Skin epidermis (tissue), 12 donors: ENCODE measurements at regions not wholly inside any gene's neighbourhood (a gene's known extent, or its start where the extent isn't known, plus 50 kb on each side); places are given as distances from the start of the nearest gene placed in this dataset.

Experiments used
- H3K27ac ChIP-seq, 21 experiments: fragments of 200-600 bp; sonication (generic) in 11 of 21; one replicate each; pipeline ENCODE4 v1.5.0; 2020; ENCODE audit warnings: mild to moderate bottlenecking in 3 of 21, inconsistent platforms in 2 of 21, moderate library complexity in 2 of 21
- H3K4me3 ChIP-seq, 7 experiments: fragments of 200-600 bp; sonication (generic) in 2 of 7; one replicate each; pipeline ENCODE4 v1.5.0; 2020; ENCODE audit warnings: inconsistent platforms in 2 of 7, mild to moderate bottlenecking in 2 of 7, moderate library complexity in 1 of 7

DNA sequence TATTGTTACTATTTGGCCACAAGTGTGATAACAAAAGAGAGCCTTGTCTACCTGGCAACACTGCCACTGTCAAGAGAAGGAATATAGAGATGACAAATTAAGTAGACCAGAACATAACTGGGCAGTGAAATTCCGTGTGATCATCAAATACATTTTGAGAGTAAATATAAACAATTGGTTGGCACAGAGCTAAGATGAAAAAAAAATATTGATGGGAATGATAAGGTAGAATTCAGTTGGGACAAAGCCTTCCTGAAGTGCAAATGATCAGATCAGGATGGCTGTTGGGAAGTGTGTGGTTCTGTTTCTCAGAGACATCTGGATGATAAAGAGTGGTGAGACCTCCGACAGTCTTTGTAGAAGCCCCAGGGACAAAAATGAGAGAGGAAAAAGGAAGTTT lies 205.5 kb upstream of the CAMK1G start:
- H3K4me3 ChIP-seq, result no peak overlapping the region
- H3K27ac ChIP-seq, result peak overlapping the region in 1 of 21 experiments; percentile 13

DNA sequence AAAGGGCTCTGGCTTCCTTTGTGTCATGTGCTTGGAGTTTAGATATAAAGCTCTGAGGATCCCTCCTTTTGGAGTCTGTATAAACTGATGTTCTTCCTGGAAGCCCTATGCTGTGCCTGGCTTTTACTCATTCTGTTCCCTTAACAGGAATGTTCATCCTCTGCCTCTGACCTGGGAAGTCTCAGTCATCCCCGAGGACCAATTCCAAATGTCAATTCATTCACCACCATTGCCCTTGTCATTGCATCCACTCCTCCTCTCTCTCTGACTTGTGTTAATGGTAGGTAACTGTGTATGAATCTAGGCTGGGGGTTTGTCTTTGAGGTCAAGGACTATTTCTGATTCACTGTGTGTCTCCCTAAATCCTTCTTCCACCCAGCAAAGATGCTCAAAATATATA lies 204.2 kb upstream of the CAMK1G start:
- Histone ChIP-seq H3K4me3 (no peak overlapping the region), H3K27ac (no peak overlapping the region)

DNA sequence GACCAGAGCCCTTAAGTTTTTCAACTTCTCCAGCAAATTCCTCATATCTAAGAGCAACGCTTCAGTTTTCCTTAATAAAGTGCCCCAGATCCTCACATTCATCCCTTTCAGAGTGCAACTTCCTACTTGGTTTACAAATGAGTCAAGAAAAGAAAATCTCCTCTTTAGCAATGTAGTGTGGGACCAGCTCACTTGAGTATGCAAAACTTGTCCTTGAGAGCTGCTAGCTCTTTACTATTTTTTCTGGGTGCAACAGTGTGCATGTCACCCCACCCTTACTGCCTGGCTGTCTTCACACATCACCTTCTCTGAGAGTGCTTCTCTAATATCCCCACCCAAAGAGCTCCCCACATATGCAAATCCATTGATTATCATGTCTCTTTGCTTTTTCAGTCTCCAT lies 203.1 kb upstream of the CAMK1G start:
- Histone ChIP-seq H3K4me3 (no peak overlapping the region), H3K27ac (no peak overlapping the region)

DNA sequence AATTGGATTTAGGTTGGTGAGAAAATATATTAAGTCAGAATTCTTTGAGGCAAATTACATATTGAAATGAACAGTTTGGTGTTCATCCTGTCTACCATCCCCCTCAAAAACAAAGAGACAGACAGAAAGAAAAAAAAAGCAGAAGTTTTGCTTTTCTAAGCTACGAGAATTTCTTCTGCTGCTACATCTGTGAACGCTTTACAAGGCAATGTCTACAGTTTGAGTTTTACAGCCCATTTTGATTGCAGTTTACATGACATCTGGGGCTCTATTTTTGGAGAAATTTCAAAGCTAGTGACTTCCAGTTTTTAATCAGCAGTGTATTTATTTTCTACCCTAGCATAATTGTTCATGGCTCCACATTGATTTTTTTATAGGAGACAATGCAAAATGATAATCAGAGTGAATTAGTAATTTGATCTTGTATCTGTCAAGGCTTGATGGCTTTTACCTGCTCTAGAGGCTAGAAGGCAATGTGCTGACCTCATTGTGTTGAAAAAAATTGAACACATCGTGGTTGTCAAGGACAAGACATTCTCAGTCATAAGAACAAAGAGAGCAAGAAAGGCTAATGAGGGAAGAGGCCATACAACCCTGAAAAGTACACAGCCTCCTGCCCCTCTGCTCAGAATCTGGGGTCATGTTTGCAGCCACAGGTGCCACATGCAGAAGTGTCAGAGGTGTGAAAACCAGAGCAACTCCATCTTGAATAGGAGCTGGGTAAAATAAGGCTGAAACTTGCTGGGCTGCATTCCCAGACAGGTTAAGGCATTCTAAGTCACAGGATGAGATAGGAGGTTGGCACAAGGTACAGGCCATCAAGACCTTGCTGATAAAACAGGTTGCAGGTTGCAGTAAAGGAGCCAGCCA lies 201.0 kb upstream of the CAMK1G start:
- no peak overlapping the region for H3K4me3 ChIP-seq
- peak overlapping the region in 17 of 21 experiments; percentile 22 to 87 (median 62) for H3K27ac ChIP-seq

DNA sequence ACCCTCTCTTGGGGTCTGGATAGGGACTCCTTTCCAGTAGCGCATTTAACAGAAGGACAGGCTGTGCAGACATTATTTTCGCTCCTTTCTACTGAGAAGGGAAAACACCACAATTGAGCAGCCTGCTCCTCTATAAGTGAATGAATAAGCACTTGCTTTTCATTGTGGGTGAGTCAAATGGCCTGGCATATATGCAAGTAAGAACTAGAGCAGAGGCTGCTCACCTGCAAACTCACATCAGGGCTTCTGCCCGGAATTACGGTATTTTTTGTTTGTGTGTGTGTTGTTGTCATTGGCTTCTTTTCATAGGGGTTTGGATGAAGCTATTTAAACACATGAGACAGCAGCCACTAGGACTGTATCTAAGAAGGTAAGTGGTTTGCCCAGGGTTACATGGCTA lies 200.1 kb upstream of the CAMK1G start:
- Histone ChIP-seq H3K4me3 (no peak overlapping the region), H3K27ac (peak overlapping the region in 18 of 21 experiments; percentile 10 to 87 (median 58))

DNA sequence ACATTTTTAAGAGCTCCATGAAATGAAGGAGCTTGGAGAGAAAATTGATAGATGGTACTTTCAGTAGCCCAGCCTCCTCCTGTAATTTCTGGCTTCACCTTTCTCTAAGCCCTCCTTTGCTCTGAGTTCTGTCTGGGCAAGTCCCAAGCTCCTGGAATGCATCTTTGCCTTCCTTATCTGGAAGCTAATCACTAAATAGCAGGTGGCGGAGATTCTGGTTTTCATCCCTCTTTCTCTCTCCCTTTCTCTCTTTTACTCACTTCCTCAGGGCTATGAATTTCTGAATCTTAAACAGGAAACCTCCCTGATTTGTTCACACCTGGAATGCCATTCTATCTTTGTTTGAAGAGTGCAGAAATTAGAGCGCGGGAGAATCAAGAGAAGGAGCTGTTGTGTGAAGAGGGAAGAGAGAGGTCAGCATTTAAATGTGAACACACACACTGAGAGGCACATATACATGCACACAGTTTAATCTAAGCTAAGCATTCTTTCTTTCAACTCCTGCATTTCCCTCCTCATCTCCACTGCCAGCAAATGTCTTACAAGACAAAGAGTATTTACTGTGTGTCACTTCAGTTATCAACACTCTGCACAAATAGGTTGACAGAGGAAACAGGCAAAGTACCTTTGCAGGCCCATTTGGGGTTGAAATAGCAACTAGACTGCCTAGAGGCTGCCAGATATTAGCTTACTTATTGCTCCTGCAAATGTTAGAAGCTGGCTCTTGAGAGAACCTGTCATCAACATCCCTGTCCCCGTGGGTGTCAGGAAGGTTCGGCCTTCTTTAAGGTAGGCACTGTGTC lies 199.4 kb upstream of the CAMK1G start:
- Histone ChIP-seq H3K27ac (peak overlapping the region in 16 of 21 experiments; percentile 20 to 87 (median 60)), H3K4me3 (no peak overlapping the region)

DNA sequence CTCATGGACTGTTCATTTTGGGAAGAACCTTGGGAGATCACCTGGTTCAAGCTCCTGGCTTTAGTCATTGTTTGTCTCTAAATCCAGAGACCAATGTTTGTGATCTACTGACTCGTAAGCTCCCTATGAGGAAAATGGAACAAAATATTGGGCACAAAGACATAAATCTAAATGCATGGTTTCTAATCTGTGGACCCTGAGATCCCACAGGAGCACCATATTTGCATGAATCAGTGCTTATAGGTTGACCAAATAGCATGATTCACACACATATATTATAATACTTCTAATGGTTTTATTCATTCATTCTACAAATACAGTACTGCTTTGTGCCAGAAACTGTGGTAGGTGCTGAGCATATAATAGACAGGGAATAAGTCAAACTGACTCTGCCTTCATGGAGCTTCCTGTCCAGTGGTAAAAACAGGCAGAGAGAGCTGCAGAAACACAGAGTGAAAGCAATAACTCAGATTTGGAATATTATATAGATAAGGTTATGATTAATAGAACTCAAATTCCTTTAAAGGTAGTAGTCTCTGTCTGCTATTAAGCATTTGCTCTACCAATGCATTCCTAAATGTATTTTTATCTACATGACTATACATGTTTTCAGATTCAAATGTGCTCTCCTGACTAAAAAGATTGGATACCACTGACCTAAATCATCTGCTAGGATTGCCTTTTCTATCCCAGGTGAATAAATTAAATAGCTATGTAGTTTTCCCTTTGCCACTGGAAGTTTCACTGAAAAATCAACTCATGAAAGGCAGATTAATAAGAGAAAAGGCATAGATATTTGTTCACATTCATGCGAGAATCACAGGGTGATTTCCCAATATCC lies 198.6 kb upstream of the CAMK1G start:
- Histone ChIP-seq H3K4me3 (no peak overlapping the region), H3K27ac (peak overlapping the region in 16 of 21 experiments; percentile 16 to 87 (median 56))

DNA sequence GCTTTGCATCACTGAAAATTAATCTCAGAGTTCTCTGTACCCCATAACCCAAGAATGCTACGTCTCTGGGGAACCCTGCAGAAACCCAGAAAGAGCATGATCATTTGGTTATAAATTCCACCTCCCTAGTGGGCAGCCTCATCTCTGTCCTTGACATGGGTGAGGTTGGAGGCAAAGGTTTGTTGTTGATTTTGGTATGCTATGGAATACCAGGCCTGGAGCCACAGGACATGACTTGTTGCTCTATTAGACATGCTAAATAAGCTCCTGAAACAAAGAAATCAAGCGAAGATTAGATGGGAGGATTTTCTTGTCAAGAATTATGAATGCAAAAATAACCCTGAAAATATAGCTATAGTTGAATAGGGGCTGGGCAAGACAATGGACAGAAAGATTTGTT lies 197.4 kb upstream of the CAMK1G start:
- H3K27ac ChIP-seq, result peak overlapping the region in 13 of 21 experiments; percentile 4 to 87 (median 44)
- no peak overlapping the region for H3K4me3 ChIP-seq

DNA sequence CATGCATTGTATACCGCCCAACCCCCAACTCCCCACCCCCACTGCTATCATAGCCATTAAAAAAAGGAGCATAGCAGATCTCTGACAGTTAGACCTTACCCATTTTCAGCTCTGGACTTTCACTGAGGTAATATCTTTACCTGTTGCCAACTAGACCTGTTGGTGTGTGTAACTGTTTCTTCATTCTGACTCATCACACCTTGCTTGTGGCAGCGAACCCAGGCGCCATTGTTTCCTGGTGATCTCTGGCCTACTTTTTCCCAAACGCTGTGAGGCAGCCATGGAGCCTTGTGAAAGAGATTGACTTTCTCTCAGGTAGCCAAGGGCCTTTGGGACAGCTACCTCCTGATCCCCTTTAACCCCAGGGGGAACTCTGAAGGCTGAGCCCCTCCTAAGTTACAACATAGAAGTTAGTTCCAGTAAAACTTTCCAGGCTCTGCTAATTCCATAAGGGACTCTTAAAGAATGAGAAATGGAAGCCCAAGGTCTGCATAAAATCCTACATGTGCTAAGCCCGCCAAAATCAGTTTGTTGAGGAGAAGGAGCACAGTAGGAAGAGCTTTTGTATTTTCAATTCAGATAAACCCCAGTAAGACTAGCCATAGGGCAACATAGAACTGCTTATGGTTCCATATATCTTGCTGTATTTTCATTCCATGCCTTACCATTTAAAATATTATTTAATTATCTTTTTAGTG lies 196.1 kb upstream of the CAMK1G start:
- Histone ChIP-seq H3K27ac (peak overlapping the region in 16 of 21 experiments; percentile 18 to 87 (median 60)), H3K4me3 (no peak overlapping the region)

DNA sequence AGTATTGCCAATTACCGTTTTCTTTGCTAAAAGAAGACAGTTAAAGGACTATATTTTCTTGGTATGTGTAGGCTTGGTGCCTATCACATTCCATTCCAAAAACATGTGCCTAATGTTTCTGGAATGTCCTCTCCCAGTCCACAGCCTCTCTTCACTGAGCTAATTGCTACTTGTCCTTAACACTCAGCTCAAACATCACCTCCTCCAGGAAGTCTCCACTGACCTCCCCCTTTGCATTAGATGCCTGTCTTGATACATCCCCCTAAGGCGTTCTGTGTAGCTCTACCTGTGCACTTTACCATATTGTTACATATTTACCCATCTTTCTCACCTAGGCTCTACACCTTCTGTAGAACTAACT lies 195.6 kb upstream of the CAMK1G start:
- H3K4me3 ChIP-seq, result no peak overlapping the region
- peak overlapping the region in 14 of 21 experiments; percentile 18 to 87 (median 65) for H3K27ac ChIP-seq

DNA sequence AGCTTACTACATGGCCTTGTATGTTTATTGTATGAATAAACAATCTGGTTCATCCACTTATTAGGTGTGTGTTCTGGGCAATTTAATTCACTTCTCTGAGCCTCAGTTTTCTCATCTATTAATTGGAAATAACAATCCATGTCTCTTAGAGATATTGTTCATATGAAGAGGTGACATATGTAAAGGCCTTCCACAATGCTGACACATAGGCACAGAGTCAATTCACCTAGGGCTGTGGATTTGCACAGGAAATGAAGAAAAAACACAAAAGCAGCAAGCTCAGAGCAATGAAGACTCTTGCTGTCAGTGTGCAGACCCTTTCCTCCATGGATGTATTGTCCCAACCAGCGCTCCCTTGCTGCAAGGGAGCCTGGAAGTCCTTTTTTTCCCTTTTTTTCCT lies 195.2 kb upstream of the CAMK1G start:
- no peak overlapping the region for H3K4me3 ChIP-seq

DNA sequence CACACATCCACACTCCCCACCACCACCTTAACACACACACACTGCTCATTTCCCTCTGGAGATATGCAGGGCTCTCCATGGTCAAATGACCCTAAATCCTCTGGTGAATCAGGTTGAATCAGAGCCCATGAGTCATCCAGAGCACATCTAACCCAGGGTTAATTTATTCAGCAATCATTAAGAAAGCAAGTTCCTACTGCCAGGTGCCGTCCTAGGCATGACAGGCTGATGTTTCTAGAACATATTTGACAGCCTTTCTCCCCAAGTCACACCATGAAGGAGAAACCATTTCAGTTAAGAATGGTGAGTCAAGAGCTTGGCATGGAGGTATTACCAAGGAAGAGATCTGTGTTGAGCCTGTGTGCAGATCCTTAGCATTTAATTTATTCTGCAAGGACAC lies 194.3 kb upstream of the CAMK1G start:
- Histone ChIP-seq H3K27ac (peak overlapping the region in 15 of 21 experiments; percentile 6 to 87 (median 51)), H3K4me3 (no peak overlapping the region)

More for the DNA sequence above, 195.2 kb upstream of the CAMK1G start:
- H3K27ac ChIP-seq, result peak overlapping the region in 11 of 21 experiments; percentile 15 to 87 (median 59)

DNA sequence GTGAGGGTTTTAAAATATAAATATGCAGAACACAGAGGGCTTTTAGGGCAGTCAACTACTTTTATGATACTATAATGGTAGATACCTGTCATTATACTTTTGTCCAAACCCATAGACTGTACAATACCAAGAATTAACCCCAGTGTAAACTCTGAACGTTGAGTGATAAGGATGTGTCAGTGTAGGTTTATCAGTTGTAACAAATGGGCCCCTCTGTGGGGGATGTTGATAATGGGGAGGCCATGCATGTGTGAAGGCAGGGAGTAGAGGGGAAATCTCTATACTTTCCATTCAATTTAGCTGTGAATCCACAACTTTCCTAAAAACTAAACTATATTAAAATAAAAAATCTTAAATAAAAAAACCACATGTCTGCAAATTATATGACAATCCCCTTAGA lies 193.5 kb upstream of the CAMK1G start:
- H3K4me3 ChIP-seq, result no peak overlapping the region
- H3K27ac ChIP-seq, result peak overlapping the region in 13 of 21 experiments; percentile 14 to 87 (median 43)

DNA sequence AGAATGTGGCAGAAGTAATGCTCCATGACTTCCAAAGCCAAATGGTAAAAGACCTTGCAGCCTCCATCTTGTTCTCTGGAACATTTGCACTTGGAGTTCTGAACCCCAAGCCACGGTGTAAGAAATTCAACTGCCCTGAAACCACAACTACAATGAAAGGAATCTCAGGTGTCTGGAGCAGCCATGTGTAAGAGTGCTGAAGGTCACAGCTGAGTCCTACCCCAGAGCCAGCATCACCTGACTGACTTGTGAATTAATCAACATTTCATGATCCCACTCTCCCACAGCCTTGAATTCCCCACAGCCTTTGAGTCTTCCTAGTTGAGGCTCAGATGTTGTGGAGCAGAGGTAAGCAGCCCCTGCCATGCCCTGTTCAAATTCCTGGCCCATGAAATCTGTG lies 192.8 kb upstream of the CAMK1G start:
- Histone ChIP-seq H3K4me3 (no peak overlapping the region), H3K27ac (peak overlapping the region in 2 of 21 experiments; percentile 32 to 70)

DNA sequence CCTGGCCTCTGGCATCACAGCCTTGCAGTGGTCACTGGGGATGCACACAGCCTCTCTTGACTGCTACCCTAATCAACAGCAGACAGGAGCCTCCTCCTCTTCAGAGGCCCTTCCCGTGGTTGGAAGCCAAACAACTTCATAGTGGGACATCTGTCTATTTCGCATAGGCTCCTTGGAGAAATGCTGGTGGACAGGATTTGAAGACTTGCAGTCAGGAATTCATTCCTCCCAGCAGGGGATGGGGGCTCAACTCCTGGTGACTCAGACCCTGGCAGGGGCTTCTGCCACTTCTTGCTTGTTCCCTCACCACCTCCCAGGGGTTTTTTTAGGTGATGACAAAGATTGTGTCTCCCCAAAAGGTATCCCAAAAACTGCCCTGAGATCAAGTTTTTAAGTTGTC lies 191.7 kb upstream of the CAMK1G start:
- H3K27ac ChIP-seq, result no peak overlapping the region
- no peak overlapping the region for H3K4me3 ChIP-seq

DNA sequence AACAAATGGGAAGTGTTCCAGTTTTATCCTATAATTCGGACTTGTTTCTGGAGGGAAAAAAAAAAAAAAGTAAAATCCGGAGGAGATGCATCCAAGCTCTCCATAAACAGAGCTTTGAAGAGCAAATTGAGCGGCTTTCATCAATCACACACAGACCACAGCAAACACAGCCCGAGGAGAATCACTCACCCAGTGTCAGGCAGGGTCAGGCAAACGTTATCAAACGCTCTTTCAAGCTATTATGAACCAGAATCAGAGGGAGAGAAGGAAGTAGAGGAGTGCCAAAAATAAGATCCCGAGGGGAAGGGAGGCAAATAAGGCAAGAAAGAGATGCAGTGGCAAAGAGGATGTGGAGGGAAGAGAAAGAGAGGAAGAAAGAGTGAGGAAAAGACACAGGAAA lies 188.3 kb upstream of the CAMK1G start:
- H3K27ac ChIP-seq, result peak overlapping the region in 8 of 21 experiments; percentile 1 to 82 (median 27)
- H3K4me3 ChIP-seq, result no peak overlapping the region

DNA sequence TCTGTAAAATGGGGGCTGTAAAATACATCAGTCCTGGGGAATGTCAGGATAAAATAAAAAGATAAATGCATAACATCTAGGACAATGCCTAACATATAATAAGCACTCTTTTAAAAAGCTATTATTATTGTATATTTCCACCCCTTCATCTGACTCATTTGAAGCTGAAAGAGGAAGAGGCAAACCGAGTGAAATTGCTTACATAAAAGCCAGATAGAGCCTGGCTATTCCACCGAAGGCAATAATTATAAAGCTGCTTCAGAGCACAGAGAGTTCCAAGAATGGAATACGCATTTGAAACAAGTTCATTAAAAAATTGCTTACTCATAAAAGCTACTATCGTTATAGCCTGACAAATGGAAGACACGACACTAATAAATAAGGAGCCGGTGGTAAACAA lies 186.1 kb upstream of the CAMK1G start:
- Histone ChIP-seq H3K27ac (peak overlapping the region in 20 of 21 experiments; percentile 7 to 84 (median 70)), H3K4me3 (no peak overlapping the region)

DNA sequence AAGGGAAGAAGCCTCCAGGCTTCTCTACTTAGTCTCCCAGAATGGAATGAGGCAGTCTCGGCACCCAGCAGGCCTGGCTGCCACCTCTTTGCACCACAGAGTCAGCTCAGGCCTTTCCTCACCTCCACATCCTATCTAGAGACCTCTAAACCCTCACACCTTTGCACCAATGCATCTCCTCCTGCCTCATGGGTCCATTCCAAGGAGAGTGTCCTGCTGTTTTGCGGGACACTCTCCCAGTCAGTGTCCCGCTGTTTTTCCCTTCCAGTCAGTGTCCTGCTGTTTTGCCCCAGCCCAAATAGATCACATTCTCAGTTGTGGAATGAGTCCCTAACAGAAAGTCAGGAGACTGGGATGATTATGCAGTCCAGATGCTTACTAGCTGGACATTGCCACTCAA lies 185.6 kb upstream of the CAMK1G start:
- Histone ChIP-seq H3K27ac (peak overlapping the region in 20 of 21 experiments; percentile 7 to 84 (median 70)), H3K4me3 (no peak overlapping the region)
